GM21737 (cell line): ENCODE measurements at regions not wholly inside any gene's neighbourhood (a gene's known extent, or its start where the extent isn't known, plus 50 kb on each side); places are given as distances from the start of the nearest gene placed in this dataset.
"Not testable (repeated sequence)": the region's sequence is repeated elsewhere in the genome, so short reads cannot be mapped to it uniquely, and the experiment has no call there.

Source experiments
- ATAC-seq: cut with Tn5 transposase; IDR thresholded peaks from one replicate; pipeline ENCODE4 v1.9.1; 2021; ENCODE audit warnings: mild to moderate bottlenecking, moderate library complexity; ENCODE audit not compliant: unreplicated experiment

GRCh38 chr7:86209036-86209435 lies 434.7 kb upstream of the GRM3 start:
- ATAC-seq = no peak

- ATAC-seq = no peak
Measured at GRCh38 chr7:86207740-86208139, 436.0 kb upstream of the GRM3 start.

DNA sequence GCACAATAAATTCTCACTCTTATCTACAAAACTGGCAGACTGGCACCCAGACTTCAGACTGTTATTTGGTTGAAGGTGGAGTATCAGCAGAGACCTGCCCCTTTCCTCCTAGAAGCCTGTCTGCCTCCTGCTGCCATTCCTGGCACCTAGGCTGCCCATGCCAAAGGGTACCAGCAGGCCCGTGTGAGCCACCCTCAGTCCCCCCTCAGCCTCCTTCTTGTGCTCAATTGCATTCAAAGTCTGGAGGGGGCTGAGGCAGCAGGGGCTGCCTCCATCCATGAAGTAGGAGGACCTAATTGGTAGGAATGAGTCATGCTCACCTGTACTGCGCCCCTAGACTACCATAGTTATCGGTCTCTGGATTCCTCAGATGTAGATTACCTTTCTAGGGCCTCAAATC lies 440.9 kb upstream of the GRM3 start:
- ATAC-seq = no peak

GRCh38 chr7:86201767-86202166 lies 441.9 kb upstream of the GRM3 start:
- no peak for ATAC-seq

GRCh38 chr7:86199881-86200614 lies 443.7 kb upstream of the GRM3 start:
- ATAC-seq = no peak

GRCh38 chr7:86190351-86190750 lies 453.4 kb upstream of the GRM3 start:
- no peak for ATAC-seq

DNA sequence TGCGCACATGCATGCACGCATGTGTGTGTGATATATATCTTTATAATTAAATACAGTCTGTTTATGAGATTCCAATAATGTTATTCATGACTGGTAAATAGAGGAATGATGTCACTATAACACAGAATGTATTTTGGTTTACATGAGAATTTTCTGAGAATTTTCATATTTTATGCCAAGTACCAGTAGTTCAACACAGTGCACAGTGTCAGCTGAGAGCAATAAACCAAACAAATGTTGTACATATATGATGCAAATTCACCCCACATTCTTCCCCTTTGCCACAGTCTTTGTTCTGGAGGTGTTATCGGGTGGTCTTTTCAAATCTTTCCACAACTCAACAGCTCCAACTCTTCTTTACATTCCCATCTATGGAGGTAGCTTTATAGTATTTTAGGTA lies 462.2 kb upstream of the GRM3 start:
- no peak for ATAC-seq

- ATAC-seq = no peak
Measured at GRCh38 chr7:86164827-86165226, 478.9 kb upstream of the GRM3 start.

DNA sequence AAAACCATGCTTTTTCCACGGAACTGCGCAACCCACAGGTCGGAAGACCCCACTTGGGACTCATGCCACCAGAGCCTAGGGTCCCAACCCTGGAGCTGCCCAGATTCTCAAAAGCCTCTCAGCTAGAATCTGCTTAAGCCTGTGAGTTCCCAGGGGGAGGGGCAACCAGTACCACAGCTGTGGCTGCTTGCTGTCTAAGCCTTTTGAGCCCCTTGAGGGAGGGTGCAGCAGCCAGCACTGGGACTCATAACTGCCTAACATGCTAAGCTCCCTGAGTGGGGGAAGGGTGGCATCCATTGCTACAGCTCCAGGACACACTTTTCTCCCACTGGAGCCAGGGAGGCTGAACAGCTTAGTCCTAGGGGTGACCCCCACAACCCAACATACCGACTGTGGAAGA lies 485.6 kb upstream of the GRM3 start:
- no peak for ATAC-seq

GRCh38 chr7:86155623-86156022 lies 488.1 kb upstream of the GRM3 start:
- no peak for ATAC-seq

DNA sequence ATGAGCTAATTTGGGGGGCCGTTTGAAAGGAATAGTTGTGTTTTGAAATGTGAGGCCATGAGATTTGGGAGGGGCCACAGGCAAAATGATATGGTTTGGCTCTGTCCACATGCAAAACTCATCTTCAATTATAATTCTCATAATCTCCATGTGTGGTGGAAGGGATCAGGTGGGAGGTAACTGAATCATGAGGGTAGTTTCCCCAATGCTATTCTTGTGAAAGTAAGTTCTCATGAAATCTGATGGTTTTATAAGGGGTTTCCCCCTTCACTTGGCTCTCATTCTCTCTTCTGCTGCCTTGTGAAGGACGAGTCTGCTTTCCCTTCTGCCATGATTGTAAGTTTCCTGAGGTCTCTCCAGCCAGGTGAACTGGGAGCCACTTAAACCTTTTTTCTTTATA lies 490.8 kb upstream of the GRM3 start:
- no peak for ATAC-seq

DNA sequence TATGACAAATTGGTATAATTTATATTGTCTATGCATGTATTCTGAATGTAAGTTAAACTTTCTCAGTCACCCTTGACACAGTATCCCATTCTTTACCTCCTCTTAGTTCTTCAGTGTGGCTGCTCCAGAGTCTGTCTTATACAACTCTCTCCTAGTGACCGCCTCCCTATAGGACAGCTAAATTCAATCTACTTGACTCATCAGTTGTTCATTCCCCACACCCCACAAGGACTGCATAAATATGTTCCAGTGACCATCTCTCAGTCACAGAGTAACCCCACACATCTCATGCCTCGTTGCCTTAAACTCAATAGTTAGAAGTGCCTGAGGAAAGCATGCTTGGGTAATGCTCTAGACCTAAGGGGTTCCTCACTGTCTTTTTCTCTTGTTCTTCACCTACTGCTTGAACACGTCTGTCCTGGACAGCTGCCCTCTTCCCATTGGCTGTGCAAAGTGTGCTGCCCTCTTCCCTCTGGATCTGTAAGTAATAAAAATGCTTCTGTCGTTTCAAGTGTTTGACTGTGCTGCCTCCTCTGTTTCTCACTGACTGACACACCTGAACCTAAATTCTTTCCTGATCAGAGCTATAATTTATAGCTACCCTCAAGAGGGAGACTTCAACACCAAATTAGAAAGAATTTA lies 494.6 kb upstream of the GRM3 start:
- no peak for ATAC-seq

DNA sequence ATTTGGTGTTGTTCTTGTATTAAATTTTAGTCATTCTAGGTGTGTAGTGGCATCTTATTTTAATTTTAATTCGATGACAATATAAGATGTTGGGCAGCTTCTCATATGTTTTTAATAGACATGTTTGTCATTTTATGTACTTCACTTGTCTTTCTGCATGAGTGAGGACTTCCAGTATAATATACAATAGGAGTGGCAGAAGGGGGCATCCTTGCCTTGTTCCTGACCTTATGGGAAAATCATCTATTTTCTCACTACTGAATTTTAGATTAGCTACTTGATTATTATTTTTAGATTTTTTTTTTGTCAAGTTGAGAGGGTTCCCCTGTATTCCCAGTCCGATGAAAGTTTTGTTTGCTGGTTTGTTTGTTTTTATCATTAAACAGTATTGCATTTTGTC lies 495.2 kb upstream of the GRM3 start:
- ATAC-seq = no peak

DNA sequence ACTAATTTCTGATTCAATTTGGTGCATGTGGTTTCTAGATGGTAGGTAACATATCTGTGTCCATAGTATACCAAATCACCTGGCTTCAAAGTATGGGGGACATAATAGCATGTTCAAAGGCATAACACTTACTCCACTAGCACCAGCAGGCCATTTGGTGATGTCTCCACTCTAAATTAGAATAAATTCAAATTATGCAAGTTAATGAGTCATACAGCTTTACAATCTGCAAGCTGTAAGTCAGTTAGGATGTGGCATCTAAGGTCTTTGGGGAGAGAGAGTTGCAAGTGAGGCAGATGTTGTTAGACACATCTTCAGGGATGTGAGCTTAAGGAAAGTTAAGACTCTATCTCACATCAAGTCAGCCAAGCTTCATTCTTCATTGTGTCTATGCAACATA lies 506.4 kb upstream of the GRM3 start:
- no peak for ATAC-seq

DNA sequence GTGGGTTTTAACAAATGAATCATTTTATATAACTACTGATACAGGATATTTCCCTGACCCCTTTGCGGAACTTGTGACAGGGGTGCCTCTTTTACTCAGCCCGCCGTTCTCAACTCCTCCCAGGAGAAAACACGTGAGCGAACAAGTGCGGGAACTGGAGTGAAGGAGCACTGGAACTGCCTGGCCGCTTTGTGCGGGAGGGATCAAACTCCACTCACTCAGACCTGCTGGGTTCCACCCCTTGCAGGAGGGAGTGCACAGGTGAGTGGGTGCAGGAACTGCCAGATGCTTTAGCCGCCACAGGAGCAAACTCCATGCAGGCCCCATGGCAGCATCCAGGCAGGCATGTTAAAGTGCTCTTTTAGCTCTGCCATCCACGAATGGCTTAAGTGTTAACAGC lies 513.4 kb upstream of the GRM3 start:
- no peak for ATAC-seq

DNA sequence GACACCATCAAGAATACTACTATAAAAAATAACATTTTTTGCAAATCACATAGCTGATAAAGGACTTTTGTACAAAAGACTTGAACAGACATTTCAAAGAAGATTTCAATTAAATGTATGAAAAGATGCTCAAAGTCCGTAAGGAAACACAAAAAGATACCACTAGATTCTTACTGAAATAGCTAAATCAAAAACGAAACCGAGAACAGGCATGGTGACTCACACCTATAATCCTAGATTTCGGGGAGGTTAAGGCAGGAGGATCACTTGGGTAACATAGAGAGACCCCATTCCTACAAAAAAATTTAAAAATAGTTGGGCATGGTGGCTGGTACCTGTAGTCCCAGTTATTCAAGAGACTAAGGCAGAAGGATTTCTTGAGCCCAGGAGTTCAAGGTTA lies 520.2 kb upstream of the GRM3 start:
- no peak for ATAC-seq

DNA sequence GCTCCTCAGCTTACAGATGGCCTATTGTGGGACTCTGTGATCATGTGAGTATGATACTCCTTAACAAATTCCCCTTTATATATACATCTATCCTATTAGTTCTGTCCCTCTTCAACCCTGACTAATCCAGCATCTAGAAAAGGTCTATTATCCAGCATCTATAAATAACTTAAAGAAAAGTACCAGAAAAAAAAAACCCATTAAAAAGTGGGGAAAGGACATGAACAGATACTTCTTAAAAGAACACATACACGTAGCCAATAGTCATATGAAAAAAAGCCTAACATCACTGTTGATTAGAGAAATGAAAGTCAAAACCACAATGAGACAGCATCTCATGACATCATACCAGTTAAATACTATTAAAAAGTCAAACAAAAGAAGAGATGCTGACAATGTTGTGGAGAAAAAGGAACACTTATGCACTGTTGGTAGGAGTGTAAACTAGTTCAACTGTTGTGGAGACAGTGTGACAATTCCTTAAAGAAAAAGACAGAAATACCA lies 549.5 kb upstream of the GRM3 start:
- ATAC-seq = no peak

DNA sequence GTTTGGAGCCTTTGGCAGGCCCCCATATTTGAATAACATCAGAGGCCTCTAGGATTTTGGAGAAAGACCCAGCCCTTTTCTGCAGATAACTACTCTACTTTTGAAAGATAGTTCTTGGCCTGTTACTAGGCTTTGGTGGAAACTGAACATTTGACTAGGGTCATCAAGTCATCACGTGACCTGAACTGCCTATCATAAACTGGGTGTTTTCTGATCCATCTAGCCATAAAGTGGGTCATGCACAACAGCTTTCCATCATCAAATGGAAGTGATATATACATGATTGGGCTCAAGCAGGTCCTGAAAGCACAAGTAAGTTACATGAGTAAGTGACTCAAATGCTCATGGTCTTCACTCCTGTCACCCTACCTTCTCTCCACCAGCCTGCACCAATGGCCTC lies 552.3 kb upstream of the GRM3 start:
- no peak for ATAC-seq

DNA sequence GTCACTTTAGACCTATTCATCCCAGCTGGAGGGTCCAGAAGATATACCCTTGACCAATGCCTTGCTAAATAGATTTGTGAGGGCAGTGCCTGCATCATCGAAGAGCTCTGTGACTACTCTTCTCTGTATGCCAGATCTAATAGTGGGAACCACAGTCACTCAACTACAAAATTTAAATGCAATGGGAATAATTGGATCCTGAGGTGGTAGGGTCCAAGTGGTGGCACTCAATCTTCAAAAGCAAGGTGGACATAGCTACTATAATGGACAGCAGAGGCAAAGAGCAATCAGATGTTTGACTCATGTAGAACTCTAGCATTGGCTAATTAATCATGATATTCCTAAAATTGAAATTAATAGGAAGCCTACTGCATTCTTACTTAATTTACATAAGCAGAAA lies 554.3 kb upstream of the GRM3 start:
- ATAC-seq = no peak

- not testable (repeated sequence) for ATAC-seq
Measured at GRCh38 chr7:86064572-86064971, 579.1 kb upstream of the GRM3 start.

DNA sequence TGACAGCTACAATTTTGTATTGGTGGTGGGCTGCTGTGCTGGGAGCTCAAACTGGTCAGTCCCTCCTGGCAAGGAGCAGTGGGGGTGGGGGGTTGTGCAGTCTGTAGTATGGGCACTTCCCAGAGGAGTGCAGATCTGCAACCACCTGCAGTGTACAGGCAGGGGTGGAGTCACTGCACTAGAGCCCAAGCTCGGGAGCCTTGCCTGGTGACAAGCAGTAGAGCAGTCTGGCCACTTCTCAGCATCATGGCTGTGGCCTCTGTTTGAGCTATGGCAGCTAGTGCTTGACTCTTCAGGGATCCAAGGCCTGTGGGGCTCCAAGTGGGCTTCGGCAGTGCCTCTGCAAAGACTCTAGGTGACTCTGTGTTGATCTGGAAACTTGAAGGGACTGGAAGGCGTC lies 585.1 kb upstream of the GRM3 start:
- ATAC-seq = no peak

GRCh38 chr7:86050918-86051317 lies 592.8 kb upstream of the GRM3 start:
- ATAC-seq = no peak

DNA sequence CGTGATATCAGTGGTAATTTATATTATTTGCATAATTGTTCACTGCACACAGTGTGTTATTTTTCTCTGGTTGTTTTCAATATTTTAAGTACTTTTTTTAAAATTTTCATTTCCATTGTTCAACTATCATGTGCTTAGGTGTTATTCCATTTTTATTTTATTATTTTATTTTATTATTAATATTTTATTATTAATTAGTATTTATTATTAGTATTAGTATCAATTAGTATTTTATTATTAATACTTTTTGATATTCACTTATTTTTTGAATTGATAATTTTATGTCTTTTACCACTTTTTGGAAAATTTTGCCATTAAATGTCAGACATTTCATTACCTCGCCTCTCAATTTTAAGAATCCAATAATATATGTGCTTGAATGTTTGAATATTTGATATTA lies 593.8 kb upstream of the GRM3 start:
- no peak for ATAC-seq
